GM12878 (cell line): ENCODE measurements at regions not wholly inside any gene's neighbourhood (a gene's known extent, or its start where the extent isn't known, plus 50 kb on each side); places are given as distances from the start of the nearest gene placed in this dataset.

ENCODE experiments used
- ATAC-seq: fragments of 200-7000 bp; cut with Tn5 transposase; 3 replicates; pipeline ENCODE4 v1.9.1; 2020; ENCODE audit warnings: mild to moderate bottlenecking, moderate library complexity
- BruUV-seq: library from RNA; stranded (reverse); fragments of 400-500 nt; replicated peaks from 2 replicates; lab custom pipeline; 2021; lab: Mats Ljungman, UMichigan
- CTCF ChIA-PET: fragments of 300-600 bp; sonication (Branson Sonifier 250); formaldehyde crosslinking; extraction: SDS; loops from one replicate; lab custom pipeline; 2021; ENCODE audit warnings: inconsistent platforms; lab: Yijun Ruan, JAX
- POLR2A ChIA-PET: fragments of 350-600 bp; formaldehyde crosslinking; extraction: SDS; loops from one replicate; lab custom pipeline; 2021; ENCODE audit warnings: inconsistent platforms; lab: Charles Lee
- RAD21 ChIA-PET: fragments of 300-600 bp; sonication (Branson Sonifier 250); formaldehyde crosslinking; loops from one replicate; lab custom pipeline; 2023; ENCODE audit warnings: antibody characterized with exemption; ENCODE audit not compliant: unreplicated experiment; lab: Charles Lee
- SMC1A ChIA-PET: fragments of 300-600 bp; sonication (Branson Sonifier 250); formaldehyde crosslinking; loops from one replicate; lab custom pipeline; 2023; ENCODE audit not compliant: unreplicated experiment, uncharacterized antibody; lab: Charles Lee
- DNase-seq: peaks from one replicate; pipeline ENCODE4 v3.0.0-alpha.2; 2011; ENCODE audit warnings: low read depth, low spot score
- FAIRE-seq: peaks from 3 replicates; lab custom pipeline; 2011; peaks lifted over from hg19 to GRCh38; lab: Jason Lieb, UNC
- H2AFZ ChIP-seq: 2 replicates; pipeline ENCODE4 v1.6.0; 2011; ENCODE audit warnings: low read depth, low read length, control low read depth; ENCODE audit not compliant: control insufficient read depth
- H3K27ac ChIP-seq: 2 replicates; pipeline ENCODE4 v1.5.1; 2011; ENCODE audit warnings: control low read depth; ENCODE audit not compliant: control insufficient read depth, insufficient read depth
- H3K27me3 ChIP-seq, 2 experiments: replicated peaks in 1 of 2; 2 replicates each; pipeline versions ENCODE4 v1.6.0 to v1.6.1; 2011; ENCODE audit warnings: low read length in 1 of 2; ENCODE audit not compliant: control insufficient read depth in 2 of 2, insufficient read depth in 2 of 2
- H3K36me3 ChIP-seq, 2 experiments: 2 replicates each; pipeline ENCODE4 v1.5.1; 2011; ENCODE audit warnings: low read length in 1 of 2; ENCODE audit not compliant: control insufficient read depth in 2 of 2, insufficient read depth in 2 of 2
- H3K4me1 ChIP-seq: 2 replicates; pipeline ENCODE4 v1.6.1; 2011; ENCODE audit warnings: mild to moderate bottlenecking, low read length, moderate library complexity, mixed read lengths; ENCODE audit not compliant: control insufficient read depth, insufficient read depth
- H3K4me2 ChIP-seq: 2 replicates; pipeline ENCODE4 v1.6.0; 2011; ENCODE audit warnings: control low read depth; ENCODE audit not compliant: control insufficient read depth, insufficient read depth
- H3K4me3 ChIP-seq: fragments of 200-600 bp; sonication (generic); 2 replicates; pipeline ENCODE4 v1.5.1; 2016
- H3K79me2 ChIP-seq: 2 replicates; pipeline ENCODE4 v1.6.0; 2011; ENCODE audit warnings: low read length; ENCODE audit not compliant: control insufficient read depth, insufficient read depth
- H3K9ac ChIP-seq: 2 replicates; pipeline ENCODE4 v1.8.0; 2011; ENCODE audit warnings: low read length, control low read depth, mixed read lengths; ENCODE audit not compliant: control insufficient read depth, insufficient read depth
- H3K9me3 ChIP-seq: replicated peaks from 3 replicates; pipeline ENCODE4 v1.5.1; 2011; ENCODE audit warnings: mild to moderate bottlenecking, low read length; ENCODE audit not compliant: control insufficient read depth, insufficient read depth
- H4K20me1 ChIP-seq: 2 replicates; pipeline ENCODE4 v1.6.0; 2011; ENCODE audit not compliant: control insufficient read depth, insufficient read depth
- CBX5 ChIP-seq: sonication (generic); IDR thresholded peaks from 2 replicates; pipeline ENCODE4 v1.6.1; 2016; ENCODE audit warnings: low read depth, moderate library complexity, mild to moderate bottlenecking, inconsistent platforms
- CHD1 ChIP-seq: IDR thresholded peaks from 2 replicates; pipeline ENCODE4 v1.6.1; 2012; ENCODE audit warnings: low read depth, low read length, improper control_type of control experiment
- GABPA ChIP-seq: IDR thresholded peaks from 2 replicates; pipeline ENCODE4 v1.6.1; 2014; ENCODE audit warnings: antibody characterized with exemption, low read depth, mild to moderate bottlenecking, inconsistent platforms
- MEF2B ChIP-seq: fragments of 450-650 bp; IDR thresholded peaks from 2 replicates; pipeline ENCODE4 v1.6.1; 2018; ENCODE audit warnings: mild to moderate bottlenecking, moderate library complexity; ENCODE audit not compliant: partially characterized antibody, poor library complexity, severe bottlenecking
- NR2C2 ChIP-seq: IDR thresholded peaks from 2 replicates; pipeline ENCODE4 v1.6.1; 2011; ENCODE audit warnings: borderline replicate concordance, low read depth; ENCODE audit not compliant: control insufficient read depth, insufficient read length
- RB1 ChIP-seq: fragments of 450-650 bp; formaldehyde crosslinking; IDR thresholded peaks from 2 replicates; pipeline ENCODE4 v1.6.1; 2017; ENCODE audit warnings: mild to moderate bottlenecking, borderline replicate concordance
- SMAD5 ChIP-seq: IDR thresholded peaks from 2 replicates; pipeline ENCODE4 v1.6.1; 2016; ENCODE audit warnings: antibody characterized with exemption, low read depth
- SREBF2 ChIP-seq: IDR thresholded peaks from 2 replicates; pipeline ENCODE4 v1.6.1; 2012; ENCODE audit warnings: mild to moderate bottlenecking, low read length
- TAF1 ChIP-seq: IDR thresholded peaks from 2 replicates; pipeline ENCODE4 v1.6.1; 2011; ENCODE audit warnings: mild to moderate bottlenecking, low read depth, low read length, borderline replicate concordance
- ZNF384 ChIP-seq: IDR thresholded peaks from 2 replicates; pipeline ENCODE4 v1.6.1; 2012; ENCODE audit warnings: low read depth, mild to moderate bottlenecking, low read length, improper control_type of control experiment, borderline replicate concordance
- ZZZ3 ChIP-seq: IDR thresholded peaks from 2 replicates; pipeline ENCODE4 v1.6.1; 2011; ENCODE audit warnings: low read depth; ENCODE audit not compliant: control insufficient read depth, insufficient read length
- WGBS: methylation state at CpG from one replicate; pipeline ENCODE4 v1.1.6; 2016; ENCODE audit warnings: low lambda C conversion rate; ENCODE audit not compliant: insufficient replicate concordance, insufficient coverage; ENCODE audit errors: missing lambda C conversion rate; 5-methylcytosine and 5-hydroxymethylcytosine counted together
- in situ Hi-C: fragments of 300-500 bp; cut with MboI; formaldehyde crosslinking; loops from 9 replicates; pipeline ENCODE4 v1.14.3; 2018; ENCODE audit warnings: mixed read lengths
- intact Hi-C: fragments of 100-400 bp; cut with micrococcal nuclease; formaldehyde crosslinking; loops from one replicate; pipeline ENCODE4 v1.14.2; 2022; ENCODE audit not compliant: unreplicated experiment

DNA sequence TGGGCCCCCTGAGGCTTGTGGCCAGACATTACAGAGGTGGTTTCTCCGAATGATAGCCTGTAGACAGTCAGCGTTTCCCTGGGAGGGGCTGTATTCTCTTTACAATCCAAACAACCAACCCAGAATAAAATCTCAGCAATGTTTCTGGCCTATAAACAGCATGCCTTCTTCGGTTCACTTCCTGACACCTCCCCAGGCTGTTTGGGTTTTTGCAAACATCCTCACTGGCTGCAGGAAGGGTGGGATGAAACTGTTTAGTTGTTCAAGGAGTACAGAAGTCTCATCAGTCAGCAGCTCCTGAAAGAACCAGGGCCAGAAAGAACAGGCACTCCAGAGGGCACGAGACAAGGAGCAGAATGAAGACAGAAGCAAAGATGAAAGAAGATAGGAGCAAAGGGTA is 350.0 kb downstream of the QKI start:
- Histone ChIP-seq H3K4me3 (no peak overlapping the region), H2AFZ (no peak overlapping the region; the same call in none of the 2 replicates), H3K27me3 (no peaks in the 10 kb centered on the region), H3K36me3 (no peaks in the 10 kb centered on the region), H3K27ac (no peak overlapping the region), H3K79me2 (no peaks in the 10 kb centered on the region), H3K9ac (no peak overlapping the region), H3K9me3 (no peaks in the 10 kb centered on the region), H3K4me1 (no peaks in the 10 kb centered on the region), H4K20me1 (no peaks in the 10 kb centered on the region), H3K4me2 (no peak overlapping the region)
- in situ Hi-C loops (no loop called here), intact Hi-C loops (no loop called here)
- ChIA-PET RAD21 (no interaction called here), CTCF (interaction anchor here (0.6 kb wide), 1 partner anchor 197 kb away, joined by 3 read pairs; no protein-coding TSS in a partner anchor), POLR2A (no interaction called here), SMC1A (no interaction called here)
- ATAC-seq = no peak
- no peak for FAIRE-seq
- TF ChIP-seq SREBF2 = no peak
- TF ChIP-seq SMAD5 = no peak
- TF ChIP-seq CBX5 = no peak
- no peak for TF ChIP-seq RB1
- TF ChIP-seq CHD1 = no peak
- no peak for TF ChIP-seq ZNF384
- TF ChIP-seq MEF2B = no peak
- no peak for TF ChIP-seq TAF1
- no peak for TF ChIP-seq NR2C2
- no peak for TF ChIP-seq ZZZ3
- no peak for TF ChIP-seq GABPA
- WGBS = 33% methylated on average over 4 of the region's 4 CpGs
- no TSS peak for BruUV-seq
- no peak for DNase-seq
